Natural killer cell (primary cell): ENCODE measurements at regions not wholly inside any gene's neighbourhood (a gene's known extent, or its start where the extent isn't known, plus 50 kb on each side); places are given as distances from the start of the nearest gene placed in this dataset.

ENCODE experiments used
- ATAC-seq, 3 donors: fragments of 150-1000 bp in 2 of 3; fragments of 200-7000 bp in 1 of 3; cut with Tn5 transposase; 1 replicate in 1 of 3; 2 replicates in 2 of 3; pipeline ENCODE4 v1.10.0; 2021; ENCODE audit warnings: mild to moderate bottlenecking in 2 of 3, moderate library complexity in 2 of 3
- DNase-seq, 2 donors: peaks; one replicate each; pipeline versions ENCODE4 v3.0.0 to v3.0.0-alpha.2; 2013 to 2021; ENCODE audit warnings: mixed read lengths in 1 of 2
- H3K27ac ChIP-seq: one replicate; pipeline ENCODE4 v1.5.1; 2013; ENCODE audit warnings: mild to moderate bottlenecking, low read length
- H3K27me3 ChIP-seq: one replicate; pipeline ENCODE4 v1.6.1; 2013; ENCODE audit warnings: low read length; ENCODE audit not compliant: control insufficient read depth, insufficient read depth
- H3K36me3 ChIP-seq: one replicate; pipeline ENCODE4 v1.6.1; 2013; ENCODE audit warnings: low read length; ENCODE audit not compliant: control insufficient read depth, insufficient read depth
- H3K4me1 ChIP-seq: one replicate; pipeline ENCODE4 v1.6.1; 2013; ENCODE audit warnings: low read length; ENCODE audit not compliant: control insufficient read depth, insufficient read depth
- H3K4me3 ChIP-seq: one replicate; pipeline ENCODE4 v1.5.1; 2013; ENCODE audit warnings: low read length
- H3K9me3 ChIP-seq: one replicate; pipeline ENCODE4 v1.6.1; 2013; ENCODE audit warnings: low read length; ENCODE audit not compliant: control insufficient read depth, insufficient read depth
- H3K27ac Mint-ChIP-seq, 2 donors: one replicate each; pipeline ENCODE4 v1.8.0; 2022; ENCODE audit warnings: mild to moderate bottlenecking in 2 of 2, mixed read lengths in 2 of 2, moderate library complexity in 1 of 2
- H3K27me3 Mint-ChIP-seq, 2 donors: one replicate each; pipeline ENCODE4 v1.8.0; 2022; ENCODE audit warnings: low read depth in 2 of 2, mixed read lengths in 2 of 2
- H3K36me3 Mint-ChIP-seq: one replicate; pipeline ENCODE4 v1.8.0; 2022; ENCODE audit warnings: mixed read lengths
- H3K4me1 Mint-ChIP-seq, 2 donors: one replicate each; pipeline ENCODE4 v1.8.0; 2022; ENCODE audit warnings: mixed read lengths in 2 of 2
- H3K4me3 Mint-ChIP-seq: one replicate; pipeline ENCODE4 v1.8.0; 2022; ENCODE audit warnings: mild to moderate bottlenecking, moderate library complexity, mixed read lengths
- H3K9me3 Mint-ChIP-seq, 2 donors: one replicate each; pipeline ENCODE4 v1.8.0; 2022; ENCODE audit warnings: mixed read lengths in 2 of 2
- CTCF ChIP-seq: fragments of 200-600 bp; IDR thresholded peaks from one replicate; pipeline ENCODE4 v1.8.0; 2022; ENCODE audit warnings: antibody characterized with exemption
- WGBS: methylation state at CpG from one replicate; pipeline ENCODE4 v1.1.7; 2013; ENCODE audit warnings: missing lambda C conversion rate; ENCODE audit not compliant: insufficient coverage; 5-methylcytosine and 5-hydroxymethylcytosine counted together
- intact Hi-C: fragments of 100-400 bp; cut with micrococcal nuclease; formaldehyde crosslinking; loops from one replicate; pipeline ENCODE4 v1.14.2; 2022

GRCh38 chr3:144931590-144931989 is 960.0 kb downstream of the DIPK2A start:
- Histone ChIP-seq H3K4me3 (no peak overlapping the region), H3K36me3 (no peaks in the 10 kb centered on the region), H3K27ac (no peak overlapping the region), H3K4me1 (no peaks in the 10 kb centered on the region), H3K9me3 (peaks cover 8% of the 10 kb centered on the region), H3K27me3 (no peaks in the 10 kb centered on the region)
- Mint-ChIP-seq H3K27me3 (no peaks in the 10 kb centered on the region), H3K36me3 (peaks cover 15% of the 10 kb centered on the region), H3K9me3 (peaks cover 9 to 25% of the 10 kb centered on the region in 2 donors), H3K4me3 (no peak overlapping the region), H3K4me1 (no peaks in the 10 kb centered on the region), H3K27ac (no peak overlapping the region)
- DNase-seq (no peak), ATAC-seq (no peak)
- TF ChIP-seq CTCF: no peak
- intact Hi-C loops: no loop called here
- 75% methylated on average over 1 of the region's 1 CpG for WGBS

- no peaks in the 10 kb centered on the region for H3K27me3 Mint-ChIP-seq
- H3K9me3 Mint-ChIP-seq: peaks cover 4 to 24% of the 10 kb centered on the region in 2 donors
- ATAC-seq: no peak
- no peak for TF ChIP-seq CTCF
- H3K4me1 Mint-ChIP-seq: no peaks in the 10 kb centered on the region
- no peak overlapping the region for H3K4me3 ChIP-seq
- intact Hi-C loops: no loop called here
- DNase-seq: no peak
- no peak overlapping the region for H3K4me3 Mint-ChIP-seq
- no peaks in the 10 kb centered on the region for H3K9me3 ChIP-seq
- no peak overlapping the region for H3K27ac ChIP-seq
- peaks cover 10% of the 10 kb centered on the region for H3K36me3 Mint-ChIP-seq
- WGBS: 50% methylated on average over 2 of the region's 3 CpGs
- H3K27ac Mint-ChIP-seq: no peak overlapping the region
- no peaks in the 10 kb centered on the region for H3K27me3 ChIP-seq
- no peaks in the 10 kb centered on the region for H3K36me3 ChIP-seq
- H3K4me1 ChIP-seq: no peaks in the 10 kb centered on the region
Measured at GRCh38 chr3:144942093-144942837, 970.6 kb downstream of the DIPK2A start.

- Histone ChIP-seq H3K36me3 (no peaks in the 10 kb centered on the region), H3K9me3 (no peaks in the 10 kb centered on the region), H3K4me3 (no peak overlapping the region), H3K4me1 (no peaks in the 10 kb centered on the region), H3K27me3 (no peaks in the 10 kb centered on the region), H3K27ac (no peak overlapping the region)
- H3K4me1 Mint-ChIP-seq: no peaks in the 10 kb centered on the region
- peaks cover 10% of the 10 kb centered on the region for H3K36me3 Mint-ChIP-seq
- no peaks in the 10 kb centered on the region for H3K27me3 Mint-ChIP-seq
- no peak for TF ChIP-seq CTCF
- DNase-seq (no peak), ATAC-seq (no peak)
- intact Hi-C loops: no loop called here
- no peak overlapping the region for H3K4me3 Mint-ChIP-seq
- no peak overlapping the region for H3K27ac Mint-ChIP-seq
- 84% methylated on average over 3 of the region's 3 CpGs for WGBS
- peaks cover 6 to 26% of the 10 kb centered on the region in 2 donors for H3K9me3 Mint-ChIP-seq
Measured at GRCh38 chr3:144942838-144943197, 971.2 kb downstream of the DIPK2A start.

GRCh38 chr3:144947895-144948294 is 976.3 kb downstream of the DIPK2A start:
- no peak overlapping the region for H3K4me3 Mint-ChIP-seq
- H3K36me3 Mint-ChIP-seq: peaks cover 10% of the 10 kb centered on the region
- no peak overlapping the region for H3K4me3 ChIP-seq

More at GRCh38 chr3:144947895-144948294, 976.3 kb downstream of the DIPK2A start:
- ATAC-seq: no peak
- no peak for DNase-seq
- no peak overlapping the region for H3K27ac ChIP-seq
- intact Hi-C loops: no loop called here
- Mint-ChIP-seq H3K27ac (no peak overlapping the region), H3K9me3 (peaks cover 5 to 22% of the 10 kb centered on the region in 2 donors), H3K27me3 (no peaks in the 10 kb centered on the region), H3K4me1 (no peaks in the 10 kb centered on the region)
- no peaks in the 10 kb centered on the region for H3K36me3 ChIP-seq
- H3K4me1 ChIP-seq: no peaks in the 10 kb centered on the region
- H3K9me3 ChIP-seq: peaks cover 3% of the 10 kb centered on the region
- no peak for TF ChIP-seq CTCF
- H3K27me3 ChIP-seq: no peaks in the 10 kb centered on the region
- 95% methylated on average over 5 of the region's 5 CpGs for WGBS
